MG63 (cell line): ENCODE measurements at regions not wholly inside any gene's neighbourhood (a gene's known extent, or its start where the extent isn't known, plus 50 kb on each side); places are given as distances from the start of the nearest gene placed in this dataset.
"Not testable (repeated sequence)": the region's sequence is repeated elsewhere in the genome, so short reads cannot be mapped to it uniquely, and the experiment has no call there.

Experiments
- DNase-seq: peaks from one replicate; pipeline ENCODE4 v3.0.0-alpha.2; 2020
- H3K27me3 ChIP-seq: fragments of 250-450 bp; sonication (Bioruptor Pico); 2 replicates; pipeline ENCODE4 v1.5.1; 2020; ENCODE audit warnings: mild to moderate bottlenecking, moderate library complexity
- H3K36me3 ChIP-seq: fragments of 250-450 bp; sonication (Bioruptor Pico); 2 replicates; pipeline ENCODE4 v1.5.1; 2020; ENCODE audit warnings: mild to moderate bottlenecking, moderate library complexity
- H3K4me3 ChIP-seq: fragments of 250-450 bp; sonication (Bioruptor Pico); 2 replicates; pipeline ENCODE4 v1.5.1; 2020; ENCODE audit warnings: mild to moderate bottlenecking, moderate library complexity
- H3K9me3 ChIP-seq: fragments of 250-450 bp; sonication (Bioruptor Pico); 2 replicates; pipeline ENCODE4 v1.5.1; 2020; ENCODE audit warnings: mild to moderate bottlenecking, moderate library complexity

- H3K36me3 ChIP-seq: no peaks in the 10 kb centered on the region
- no peaks in the 10 kb centered on the region for H3K9me3 ChIP-seq
- DNase-seq: no peak
- no peak overlapping the region for H3K4me3 ChIP-seq
- peaks cover 4% of the 10 kb centered on the region for H3K27me3 ChIP-seq
Measured at GRCh38 chr15:46901001-46901400, 816.3 kb upstream of the SEMA6D start.

DNA sequence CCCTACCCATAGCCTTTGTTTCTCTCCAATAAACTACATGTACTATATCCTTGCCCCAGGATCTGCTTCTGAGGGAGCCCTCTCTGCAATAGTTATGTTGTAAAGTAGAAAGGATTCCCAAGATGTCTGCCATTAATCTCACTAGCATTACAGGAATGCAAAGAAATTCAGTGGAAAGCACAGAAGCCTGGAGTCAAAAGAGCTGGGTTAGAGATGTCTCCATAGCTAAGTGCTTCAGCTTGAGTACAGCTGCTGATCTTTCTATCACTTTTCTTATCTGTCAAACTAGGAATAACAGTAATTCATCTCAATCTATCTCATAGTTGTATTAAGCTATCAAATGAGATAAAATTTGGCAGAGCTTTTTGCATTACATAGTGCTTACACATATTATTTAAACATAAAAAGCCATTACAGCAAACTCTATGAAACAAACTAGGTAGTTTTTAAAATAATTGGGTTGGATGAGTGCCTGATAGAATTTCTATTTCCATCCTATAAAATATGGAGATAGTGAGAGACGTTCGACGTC lies 799.5 kb upstream of the SEMA6D start:
- Histone ChIP-seq H3K36me3 (no peaks in the 10 kb centered on the region), H3K9me3 (no peaks in the 10 kb centered on the region), H3K27me3 (no peaks in the 10 kb centered on the region), H3K4me3 (no peak overlapping the region)
- DNase-seq: no peak

DNA sequence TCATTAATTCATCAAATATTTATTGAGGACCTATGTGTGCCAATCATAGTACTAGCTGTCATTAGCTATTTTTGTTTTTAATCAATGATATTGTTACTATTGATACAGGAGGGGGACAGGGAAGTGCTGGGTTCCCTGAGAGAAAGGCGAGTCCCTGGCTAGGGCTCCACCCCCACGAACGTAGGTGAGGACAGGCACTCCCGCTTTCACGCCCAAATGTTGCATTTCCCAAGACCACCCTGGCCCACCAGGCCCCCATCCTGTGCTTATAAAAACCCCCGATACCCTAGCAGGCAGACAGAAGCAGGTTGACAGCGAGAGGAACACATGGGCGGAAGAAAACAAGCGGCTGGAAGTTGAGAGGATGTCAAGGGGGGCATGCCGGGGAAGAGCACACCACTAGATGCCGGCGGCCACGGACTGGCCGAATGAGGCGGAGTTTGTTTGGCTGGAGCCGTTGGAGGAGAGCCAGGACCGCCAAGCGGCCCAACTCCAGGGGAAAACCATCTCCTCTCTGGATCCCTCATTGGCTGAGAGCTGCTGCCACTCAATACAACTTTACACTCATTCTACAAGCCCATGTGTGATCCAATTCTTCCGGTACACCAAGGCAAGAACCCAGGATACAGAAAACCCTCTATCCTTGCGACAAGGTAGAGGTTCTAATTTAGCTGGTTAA lies 798.7 kb upstream of the SEMA6D start:
- DNase-seq: no peak
- no peaks in the 10 kb centered on the region for H3K36me3 ChIP-seq
- no peak overlapping the region for H3K4me3 ChIP-seq
- no peaks in the 10 kb centered on the region for H3K27me3 ChIP-seq
- no peaks in the 10 kb centered on the region for H3K9me3 ChIP-seq

DNA sequence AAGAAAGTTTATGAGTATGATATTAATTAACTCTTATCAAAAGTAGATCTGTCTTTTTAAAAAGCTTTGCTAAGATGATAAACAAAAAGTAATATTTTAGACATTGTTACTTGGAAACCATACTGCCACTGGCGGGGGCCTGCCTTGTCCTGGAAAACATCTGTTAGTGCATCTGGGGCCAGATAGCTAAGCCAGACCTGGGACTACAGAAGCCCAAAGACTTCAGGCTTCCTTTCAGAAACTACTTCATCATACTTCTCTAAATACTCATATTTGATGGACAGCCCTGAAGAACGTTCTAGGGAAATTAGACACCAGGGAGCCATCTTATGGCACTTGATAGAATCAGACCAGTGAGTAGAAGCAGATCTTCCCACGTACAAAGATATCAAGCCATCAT lies 795.4 kb upstream of the SEMA6D start:
- no peaks in the 10 kb centered on the region for H3K27me3 ChIP-seq
- H3K4me3 ChIP-seq: no peak overlapping the region
- no peak for DNase-seq
- no peaks in the 10 kb centered on the region for H3K9me3 ChIP-seq
- H3K36me3 ChIP-seq: no peaks in the 10 kb centered on the region

DNA sequence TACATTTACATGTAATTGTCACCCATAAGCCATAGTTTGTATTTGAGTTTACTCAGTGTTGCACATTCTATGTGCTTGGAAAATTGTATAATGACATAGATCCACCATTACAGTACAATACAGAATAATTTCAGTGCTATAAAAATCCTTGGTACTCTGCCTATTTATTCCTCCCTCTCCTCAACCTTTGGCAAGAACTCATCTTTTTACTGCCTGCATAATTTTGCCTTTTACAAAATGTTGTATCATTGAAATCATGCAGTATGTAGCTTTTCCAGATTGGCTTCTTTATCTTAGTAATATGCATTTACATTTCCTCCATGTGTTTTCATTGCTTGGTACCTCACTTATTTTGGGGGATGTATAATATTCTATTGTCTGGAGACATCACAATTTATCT lies 786.9 kb upstream of the SEMA6D start:
- DNase-seq: no peak
- Histone ChIP-seq H3K4me3 (no peak overlapping the region), H3K36me3 (no peaks in the 10 kb centered on the region), H3K9me3 (no peaks in the 10 kb centered on the region), H3K27me3 (no peaks in the 10 kb centered on the region)

DNA sequence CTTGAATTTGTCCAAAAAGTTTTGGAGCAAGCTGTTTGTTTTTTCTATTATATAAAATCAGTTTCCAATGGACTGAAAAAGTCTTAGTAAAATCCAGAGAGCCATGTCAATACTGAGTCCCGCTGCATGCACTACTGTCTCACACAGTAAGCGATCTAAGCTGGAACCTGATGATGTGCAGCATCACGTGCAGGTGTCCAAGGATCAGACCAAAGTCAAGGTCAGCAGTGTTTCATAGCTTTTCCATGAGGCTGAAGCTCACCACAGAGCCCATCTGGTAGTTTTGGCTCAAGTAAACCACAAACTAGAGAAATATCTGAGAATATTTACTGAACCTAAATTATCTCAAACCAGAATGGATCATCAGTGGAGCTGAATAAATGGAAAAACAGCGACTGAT lies 784.0 kb upstream of the SEMA6D start:
- no peaks in the 10 kb centered on the region for H3K36me3 ChIP-seq
- no peak overlapping the region for H3K4me3 ChIP-seq
- H3K9me3 ChIP-seq: no peaks in the 10 kb centered on the region
- H3K27me3 ChIP-seq: no peaks in the 10 kb centered on the region
- no peak for DNase-seq

GRCh38 chr15:46934851-46935250 lies 782.5 kb upstream of the SEMA6D start:
- Histone ChIP-seq H3K4me3 (no peak overlapping the region), H3K9me3 (no peaks in the 10 kb centered on the region), H3K27me3 (no peaks in the 10 kb centered on the region), H3K36me3 (no peaks in the 10 kb centered on the region)
- no peak for DNase-seq

- no peak for DNase-seq
- Histone ChIP-seq H3K4me3 (no peak overlapping the region), H3K36me3 (no peaks in the 10 kb centered on the region), H3K9me3 (no peaks in the 10 kb centered on the region), H3K27me3 (no peaks in the 10 kb centered on the region)
Measured at GRCh38 chr15:46938169-46938568, 779.1 kb upstream of the SEMA6D start.

- H3K36me3 ChIP-seq: no peaks in the 10 kb centered on the region
- DNase-seq: no peak
- no peaks in the 10 kb centered on the region for H3K27me3 ChIP-seq
- H3K9me3 ChIP-seq: no peaks in the 10 kb centered on the region
- H3K4me3 ChIP-seq: no peak overlapping the region
Measured at GRCh38 chr15:46941241-46941640, 776.1 kb upstream of the SEMA6D start.

DNA sequence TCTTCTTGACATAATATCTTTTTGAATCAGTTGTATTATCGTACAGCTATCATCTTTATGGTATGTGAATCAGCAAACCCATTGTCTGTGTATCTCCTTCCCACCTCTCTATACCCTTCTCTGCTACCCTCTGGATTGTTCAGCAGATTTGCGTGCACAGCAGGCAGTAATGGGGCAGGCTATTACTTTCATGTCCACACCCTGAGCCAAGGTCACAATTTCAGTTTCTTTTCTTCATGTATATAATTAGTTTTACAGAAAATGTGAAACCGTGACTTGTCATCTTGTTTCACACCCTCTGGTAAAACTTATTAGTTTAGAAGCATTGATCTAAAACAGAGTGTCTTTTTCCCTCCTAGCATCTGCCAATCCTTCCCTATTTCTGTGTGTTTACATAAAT lies 770.4 kb upstream of the SEMA6D start:
- no peaks in the 10 kb centered on the region for H3K36me3 ChIP-seq
- H3K4me3 ChIP-seq: no peak overlapping the region
- no peaks in the 10 kb centered on the region for H3K27me3 ChIP-seq
- no peaks in the 10 kb centered on the region for H3K9me3 ChIP-seq
- no peak for DNase-seq

GRCh38 chr15:46955576-46955975 lies 761.7 kb upstream of the SEMA6D start:
- no peaks in the 10 kb centered on the region for H3K27me3 ChIP-seq
- no peaks in the 10 kb centered on the region for H3K36me3 ChIP-seq
- H3K9me3 ChIP-seq: no peaks in the 10 kb centered on the region
- DNase-seq: no peak
- H3K4me3 ChIP-seq: no peak overlapping the region

DNA sequence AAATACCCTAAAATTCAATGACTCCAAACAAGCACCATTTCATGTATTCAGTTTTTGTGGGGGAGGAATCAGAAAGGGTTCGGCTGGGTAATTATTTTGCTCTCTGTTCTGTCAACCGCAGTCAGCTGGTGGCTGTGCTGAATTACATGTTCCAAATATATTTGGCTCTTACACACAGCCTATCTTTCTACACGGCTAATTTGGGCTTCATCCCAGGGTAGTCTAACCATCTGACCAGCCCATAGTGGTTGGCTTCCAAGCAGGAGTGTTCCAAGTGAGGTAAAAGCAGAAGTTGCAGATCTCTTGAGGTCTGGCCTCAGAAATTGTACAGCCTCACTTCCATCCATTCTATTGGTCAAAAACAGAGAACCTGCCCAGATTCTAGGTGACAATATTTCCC lies 760.8 kb upstream of the SEMA6D start:
- H3K4me3 ChIP-seq: no peak overlapping the region
- no peaks in the 10 kb centered on the region for H3K27me3 ChIP-seq
- DNase-seq: no peak
- H3K36me3 ChIP-seq: no peaks in the 10 kb centered on the region
- no peaks in the 10 kb centered on the region for H3K9me3 ChIP-seq

DNA sequence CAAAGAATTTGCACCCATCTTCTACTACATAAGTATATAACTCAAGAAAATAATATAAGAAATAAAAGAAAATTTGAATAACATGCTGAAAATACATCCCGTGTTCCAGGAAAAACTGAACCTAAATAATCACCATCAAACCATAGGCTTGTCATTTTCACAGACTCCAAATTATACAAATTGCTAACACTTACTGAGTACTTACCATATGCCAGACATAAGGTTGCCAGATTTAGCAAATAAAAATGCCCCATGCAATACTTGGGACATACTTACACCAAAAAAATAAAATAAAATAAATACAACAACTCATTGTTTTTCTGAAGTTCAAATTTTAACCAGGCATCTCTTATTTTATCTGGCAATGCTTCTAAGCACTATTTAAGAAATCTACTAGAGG lies 760.4 kb upstream of the SEMA6D start:
- Histone ChIP-seq H3K4me3 (no peak overlapping the region), H3K9me3 (no peaks in the 10 kb centered on the region), H3K27me3 (no peaks in the 10 kb centered on the region), H3K36me3 (no peaks in the 10 kb centered on the region)
- no peak for DNase-seq

GRCh38 chr15:46960581-46960980 lies 756.7 kb upstream of the SEMA6D start:
- Histone ChIP-seq H3K36me3 (no peaks in the 10 kb centered on the region), H3K9me3 (no peaks in the 10 kb centered on the region), H3K27me3 (no peaks in the 10 kb centered on the region), H3K4me3 (no peak overlapping the region)
- no peak for DNase-seq

DNA sequence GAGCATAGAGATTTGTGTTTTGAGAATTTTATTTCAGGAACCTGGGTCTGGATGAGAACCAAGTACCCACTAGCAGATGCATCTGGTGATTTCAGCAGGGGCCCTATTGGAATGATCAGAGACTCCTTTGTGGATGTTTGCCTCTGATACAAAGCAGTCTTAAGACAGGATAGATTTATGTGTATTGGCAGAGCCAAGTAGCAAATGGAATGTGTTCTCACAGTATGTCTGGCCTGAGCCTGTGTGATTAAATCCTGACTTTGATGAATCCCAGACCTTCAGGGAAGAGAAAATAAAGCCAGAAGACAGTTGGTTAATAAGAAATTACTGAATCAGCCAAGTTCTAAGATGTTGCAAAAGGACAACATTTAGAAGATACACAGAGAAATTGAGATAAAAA lies 755.5 kb upstream of the SEMA6D start:
- H3K4me3 ChIP-seq: no peak overlapping the region
- DNase-seq: no peak
- H3K36me3 ChIP-seq: no peaks in the 10 kb centered on the region
- H3K9me3 ChIP-seq: no peaks in the 10 kb centered on the region
- no peaks in the 10 kb centered on the region for H3K27me3 ChIP-seq

DNA sequence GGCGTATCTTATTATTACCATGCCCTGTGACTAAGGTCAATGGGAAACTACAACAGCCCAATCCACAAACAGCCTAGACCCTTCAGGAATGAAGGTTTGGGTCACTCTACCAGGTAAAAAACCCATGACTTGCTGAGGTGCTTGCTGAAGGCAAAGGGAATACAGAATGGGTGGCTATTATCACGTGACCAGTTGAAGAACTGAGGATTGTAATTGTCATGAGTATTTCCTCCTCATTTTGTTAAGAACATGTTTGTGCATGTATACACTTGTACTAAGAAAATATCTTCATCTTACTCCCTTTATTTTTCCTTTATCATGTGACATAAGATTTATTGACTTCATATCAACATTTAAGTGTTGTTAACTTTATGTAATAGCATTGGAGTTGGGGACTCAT lies 729.2 kb upstream of the SEMA6D start:
- H3K27me3 ChIP-seq, H3K4me3 ChIP-seq, H3K36me3 ChIP-seq, DNase-seq, H3K9me3 ChIP-seq: not testable (repeated sequence)

DNA sequence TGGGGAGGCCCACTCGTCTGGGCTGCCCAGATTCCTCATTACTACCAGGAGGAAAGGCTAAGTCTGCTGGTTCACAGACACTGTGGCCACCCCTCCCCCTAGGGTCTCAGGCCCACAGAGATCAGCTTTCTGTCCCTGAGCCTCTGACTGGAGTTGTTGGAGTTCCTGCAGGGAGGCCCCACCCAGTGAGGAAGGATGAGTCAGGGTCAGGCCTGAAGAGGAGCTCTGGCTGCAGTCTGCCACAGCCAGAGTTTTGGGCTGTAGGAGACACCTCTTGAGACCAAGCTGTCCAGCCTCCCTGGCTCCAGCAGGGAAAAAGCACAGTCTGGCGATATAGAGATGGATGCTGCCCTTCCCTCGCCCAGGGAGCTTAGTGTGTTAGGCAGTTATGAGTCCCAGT lies 720.9 kb upstream of the SEMA6D start:
- no peak for DNase-seq
- H3K27me3 ChIP-seq: no peaks in the 10 kb centered on the region

DNA sequence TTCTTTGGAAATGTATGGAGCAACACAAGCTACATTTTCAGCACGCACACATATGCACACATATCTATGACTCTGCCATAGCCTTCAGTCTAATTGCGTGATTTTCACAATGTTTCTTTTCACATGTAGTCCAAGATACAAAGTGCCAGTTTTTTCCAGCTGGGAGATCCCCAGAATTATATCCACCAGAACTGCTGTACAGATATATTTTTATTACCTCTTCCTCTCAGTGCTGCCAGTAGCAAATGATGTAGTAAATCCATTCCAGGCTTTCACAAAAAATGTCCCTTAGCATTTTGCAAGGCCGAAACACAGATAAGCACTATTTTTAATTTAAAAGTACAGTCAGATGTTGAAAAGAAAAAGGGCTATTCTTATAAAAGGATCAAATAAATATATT lies 719.8 kb upstream of the SEMA6D start:
- Histone ChIP-seq H3K4me3 (no peak overlapping the region), H3K36me3 (no peaks in the 10 kb centered on the region), H3K27me3 (no peaks in the 10 kb centered on the region), H3K9me3 (no peaks in the 10 kb centered on the region)
- DNase-seq: no peak

More for the DNA sequence above, 720.9 kb upstream of the SEMA6D start:
- Histone ChIP-seq H3K9me3 (no peaks in the 10 kb centered on the region), H3K4me3 (no peak overlapping the region), H3K36me3 (no peaks in the 10 kb centered on the region)

GRCh38 chr15:47003568-47003967 lies 713.7 kb upstream of the SEMA6D start:
- Histone ChIP-seq H3K27me3 (no peaks in the 10 kb centered on the region), H3K36me3 (no peaks in the 10 kb centered on the region), H3K4me3 (no peak overlapping the region), H3K9me3 (no peaks in the 10 kb centered on the region)
- DNase-seq: no peak
